Endothelial cell of umbilical vein (primary cell): ENCODE measurements at regions not wholly inside any gene's neighbourhood (a gene's known extent, or its start where the extent isn't known, plus 50 kb on each side); places are given as distances from the start of the nearest gene placed in this dataset.

Source experiments
- BruUV-seq: library from RNA; stranded (reverse); fragments of 400-500 nt; replicated peaks from 2 replicates; lab custom pipeline; 2021; lab: Mats Ljungman, UMichigan
- CTCF ChIA-PET: fragments of 300-600, 350-600 bp; sonication (Branson Sonifier 250); formaldehyde crosslinking; loops from one replicate; lab custom pipeline; 2021; ENCODE audit warnings: antibody characterized with exemption, inconsistent platforms; lab: Charles Lee
- POLR2A ChIA-PET: fragments of 300-600, 350-600 bp; sonication (Branson Sonifier 250); formaldehyde crosslinking; loops from one replicate; lab custom pipeline; 2021; ENCODE audit warnings: antibody characterized with exemption, inconsistent platforms; lab: Charles Lee
- DNase-seq: peaks from one replicate; pipeline ENCODE4 v3.0.0-alpha.2; 2011; ENCODE audit warnings: low read depth, low spot score
- FAIRE-seq: peaks from 2 replicates; lab custom pipeline; 2011; peaks lifted over from hg19 to GRCh38; lab: Jason Lieb, UNC
- H2AFZ ChIP-seq: 2 replicates; pipeline ENCODE4 v1.6.0; 2012; ENCODE audit warnings: low read depth, low read length, control low read depth, inconsistent platforms
- H3K27ac ChIP-seq: 2 replicates; pipeline ENCODE4 v1.5.1; 2011; ENCODE audit warnings: low read depth, mild to moderate bottlenecking, control low read depth, low read length, moderate library complexity; ENCODE audit not compliant: insufficient read depth
- H3K27me3 ChIP-seq, 2 experiments: 2 replicates each; pipeline versions ENCODE4 v1.6.0 to v1.6.1; 2011; ENCODE audit warnings: low read length in 2 of 2, mixed read lengths in 1 of 2; ENCODE audit not compliant: control insufficient read depth in 2 of 2, insufficient read depth in 2 of 2
- H3K36me3 ChIP-seq, 2 experiments: 2 replicates in 1 of 2; 3 replicates in 1 of 2; pipeline ENCODE4 v1.5.1; 2011; ENCODE audit warnings: low read length in 2 of 2, mild to moderate bottlenecking in 1 of 2, moderate library complexity in 1 of 2; ENCODE audit not compliant: control insufficient read depth in 2 of 2, insufficient read depth in 2 of 2; ENCODE audit errors: extremely low read depth in 1 of 2
- H3K4me1 ChIP-seq: 3 replicates; pipeline ENCODE4 v1.5.1; 2011; ENCODE audit warnings: mild to moderate bottlenecking, low read length; ENCODE audit not compliant: control insufficient read depth, insufficient read depth; ENCODE audit errors: extremely low read depth
- H3K4me2 ChIP-seq: 2 replicates; pipeline ENCODE4 v1.6.1; 2011; ENCODE audit warnings: low read length, control low read depth, mixed read lengths; ENCODE audit not compliant: insufficient read depth
- H3K4me3 ChIP-seq, 3 experiments: fragments of 200-600 bp in 1 of 3; sonication (generic), shearing (Covaris generic) in 1 of 3; replicated peaks in 1 of 3; 2 replicates each; pipeline ENCODE4 v1.5.1; 2011 to 2016; ENCODE audit warnings: control low read depth in 3 of 3, low read length in 3 of 3, mild to moderate bottlenecking in 2 of 3, inconsistent platforms in 1 of 3, low read depth in 1 of 3, moderate library complexity in 1 of 3; ENCODE audit not compliant: insufficient read depth in 1 of 3
- H3K79me2 ChIP-seq: 2 replicates; pipeline ENCODE4 v1.6.0; 2012; ENCODE audit warnings: low read length, inconsistent platforms; ENCODE audit not compliant: control insufficient read depth, insufficient read depth
- H3K9ac ChIP-seq: replicated peaks from 2 replicates; pipeline ENCODE3; 2011; ENCODE audit warnings: low read length, control low read depth; ENCODE audit not compliant: insufficient read depth; ENCODE audit errors: extremely low read depth
- H3K9me1 ChIP-seq: replicated peaks from 3 replicates; pipeline ENCODE4 v1.6.0; 2011; ENCODE audit warnings: mild to moderate bottlenecking, low read length; ENCODE audit not compliant: control insufficient read depth, insufficient read depth; ENCODE audit errors: extremely low read depth
- H3K9me3 ChIP-seq: replicated peaks from 2 replicates; pipeline ENCODE4 v1.5.1; 2012; ENCODE audit warnings: low read length, inconsistent platforms; ENCODE audit not compliant: control insufficient read depth, insufficient read depth
- H4K20me1 ChIP-seq: replicated peaks from 2 replicates; pipeline ENCODE3; 2011; ENCODE audit warnings: mild to moderate bottlenecking, low read length; ENCODE audit not compliant: control insufficient read depth, insufficient read depth; ENCODE audit errors: extremely low read depth
- EZH2 ChIP-seq: IDR thresholded peaks from 2 replicates; pipeline ENCODE4 v1.6.1; 2012; ENCODE audit warnings: borderline replicate concordance, low read depth, mild to moderate bottlenecking, moderate library complexity, low read length, inconsistent platforms; ENCODE audit not compliant: severe bottlenecking
- GATA2 ChIP-seq: IDR thresholded peaks from 2 replicates; pipeline ENCODE4 v1.7.0; 2011; ENCODE audit warnings: low read depth, mild to moderate bottlenecking, moderate library complexity, mixed read lengths, low read length; ENCODE audit not compliant: insufficient read length, insufficient read depth
- POLR2A ChIP-seq: IDR thresholded peaks from 2 replicates; pipeline ENCODE4 v1.6.1; 2012; ENCODE audit warnings: low read depth, mild to moderate bottlenecking, control low read depth, low read length
- POLR2AphosphoS5 ChIP-seq: IDR thresholded peaks from 2 replicates; pipeline ENCODE4 v1.6.1; 2012; ENCODE audit warnings: low read depth, mild to moderate bottlenecking, control low read depth, low read length, moderate library complexity; ENCODE audit not compliant: insufficient read depth
- dilution Hi-C: fragments of 300-500 bp; cut with MboI; formaldehyde crosslinking; loops from one replicate; pipeline ENCODE4 v1.15.0; 2019; ENCODE audit warnings: low sequenced_read_pairs; ENCODE audit not compliant: extremely low pct_ligation_motif_present
- intact Hi-C: fragments of 100-400 bp; cut with micrococcal nuclease; formaldehyde crosslinking; loops from one replicate; pipeline ENCODE4 v1.10.0; 2022

- dilution Hi-C loops: no loop called here
- H3K9ac ChIP-seq: no peak overlapping the region
- CTCF ChIA-PET: no interaction called here
Observed at GRCh38 chr6:33925210-33925609, 121.4 kb upstream of the MLN start.

GRCh38 chr6:33924681-33925080 is 120.9 kb upstream of the MLN start:
- Histone ChIP-seq H3K4me1 (no peaks in the 10 kb centered on the region), H3K27ac (no peak overlapping the region), H3K9me1 (no peaks in the 10 kb centered on the region), H3K4me2 (no peak overlapping the region), H2AFZ (no peak overlapping the region), H4K20me1 (no peaks in the 10 kb centered on the region), H3K9me3 (no peaks in the 10 kb centered on the region), H3K79me2 (no peaks in the 10 kb centered on the region), H3K27me3 (no peaks in the 10 kb centered on the region), H3K9ac (no peak overlapping the region), H3K4me3 (no peak overlapping the region), H3K36me3 (no peaks in the 10 kb centered on the region)
- dilution Hi-C loops: no loop called here
- no TSS peak for BruUV-seq
- intact Hi-C loops: no loop called here
- no peak for TF ChIP-seq EZH2
- DNase-seq: no peak
- ChIA-PET POLR2A (no interaction called here), CTCF (no interaction called here)
- no peak for FAIRE-seq

More at GRCh38 chr6:33925210-33925609, 121.4 kb upstream of the MLN start:
- Histone ChIP-seq H3K79me2 (no peaks in the 10 kb centered on the region), H4K20me1 (no peaks in the 10 kb centered on the region), H3K4me2 (no peak overlapping the region), H3K4me3 (no peak overlapping the region), H3K4me1 (no peaks in the 10 kb centered on the region), H3K27ac (no peak overlapping the region), H3K9me3 (no peaks in the 10 kb centered on the region), H3K9me1 (no peaks in the 10 kb centered on the region), H3K27me3 (no peaks in the 10 kb centered on the region), H3K36me3 (no peaks in the 10 kb centered on the region), H2AFZ (no peak overlapping the region)
- FAIRE-seq: no peak
- no TSS peak for BruUV-seq
- intact Hi-C loops: no loop called here
- no peak for DNase-seq
- POLR2A ChIA-PET: no interaction called here
- TF ChIP-seq POLR2AphosphoS5: no peak
- no peak for TF ChIP-seq POLR2A
- no peak for TF ChIP-seq GATA2
